ENCODE measurements at regions not wholly inside any gene's neighbourhood (a gene's known extent, or its start where the extent isn't known, plus 50 kb on each side); places are given as distances from the start of the nearest gene placed in this dataset.

DNA sequence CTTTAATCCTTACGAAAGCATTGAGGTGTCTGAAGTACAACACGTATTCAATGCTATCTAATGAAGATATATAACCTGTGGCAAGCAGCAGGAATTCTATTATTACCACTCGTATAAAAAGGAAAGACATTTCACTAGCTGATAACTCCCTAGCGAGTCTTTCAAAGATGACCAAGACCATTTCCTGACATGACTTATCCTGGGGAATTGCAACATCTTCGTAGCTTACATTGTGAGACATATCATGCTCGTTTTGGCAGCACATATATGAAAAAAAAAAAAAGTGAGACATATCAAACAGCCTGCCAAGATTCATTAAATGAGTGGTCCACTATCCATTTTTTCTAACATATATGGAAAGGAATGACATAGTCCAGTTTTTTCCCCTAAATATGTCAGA is 337.0 kb downstream of the FSCB start:
- no peak for TF ChIP-seq CTCF (IDR thresholded peaks at IDR 0.05; ENCODE audit: low read depth, low read length)
- no peak for TF ChIP-seq POLR2A (IDR thresholded peaks at IDR 0.05; ENCODE audit: extremely low read depth, insufficient read length)
- no peak for TF ChIP-seq MAX (IDR thresholded peaks at IDR 0.05; ENCODE audit: low read depth, low read length)

Measured in NB4 (cell line).